ENCODE measurements at regions not wholly inside any gene's neighbourhood (a gene's known extent, or its start where the extent isn't known, plus 50 kb on each side); places are given as distances from the start of the nearest gene placed in this dataset.

DNA sequence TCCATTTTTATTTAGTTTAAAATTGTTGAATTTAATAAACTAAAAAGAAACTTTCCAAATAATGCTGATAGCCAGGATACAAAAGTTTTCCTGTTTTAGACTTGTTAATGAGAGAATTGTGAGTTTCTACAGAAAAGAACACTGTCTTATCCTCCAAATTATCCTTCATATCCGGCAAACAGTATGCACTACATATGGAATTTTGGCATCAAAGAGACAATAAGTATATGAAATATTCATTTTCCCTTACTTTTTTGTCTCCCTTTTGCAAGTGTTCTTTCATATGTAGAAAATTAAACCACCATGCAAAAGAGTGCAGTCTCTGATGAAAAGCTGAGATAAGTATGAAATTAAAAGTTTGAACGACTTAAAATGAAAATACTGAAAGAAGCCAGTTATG lies 159.4 kb downstream of the UBE2E3 start:
- peaks cover 0 to 4% of the 10 kb centered on the region in 2 donors for H3K9me3 ChIP-seq
- intact Hi-C loops (cut with DNase I): no loop called here
- H3K27ac ChIP-seq: no peak overlapping the region
- H3K4me1 ChIP-seq: no peaks in the 10 kb centered on the region
- H3K4me3 ChIP-seq: no peak overlapping the region
- ATAC-seq: no peak
- DNase-seq: no peak
- H3K27me3 ChIP-seq: no peaks in the 10 kb centered on the region
- H3K36me3 ChIP-seq: no peaks in the 10 kb centered on the region
- TF ChIP-seq, protein P1, sequence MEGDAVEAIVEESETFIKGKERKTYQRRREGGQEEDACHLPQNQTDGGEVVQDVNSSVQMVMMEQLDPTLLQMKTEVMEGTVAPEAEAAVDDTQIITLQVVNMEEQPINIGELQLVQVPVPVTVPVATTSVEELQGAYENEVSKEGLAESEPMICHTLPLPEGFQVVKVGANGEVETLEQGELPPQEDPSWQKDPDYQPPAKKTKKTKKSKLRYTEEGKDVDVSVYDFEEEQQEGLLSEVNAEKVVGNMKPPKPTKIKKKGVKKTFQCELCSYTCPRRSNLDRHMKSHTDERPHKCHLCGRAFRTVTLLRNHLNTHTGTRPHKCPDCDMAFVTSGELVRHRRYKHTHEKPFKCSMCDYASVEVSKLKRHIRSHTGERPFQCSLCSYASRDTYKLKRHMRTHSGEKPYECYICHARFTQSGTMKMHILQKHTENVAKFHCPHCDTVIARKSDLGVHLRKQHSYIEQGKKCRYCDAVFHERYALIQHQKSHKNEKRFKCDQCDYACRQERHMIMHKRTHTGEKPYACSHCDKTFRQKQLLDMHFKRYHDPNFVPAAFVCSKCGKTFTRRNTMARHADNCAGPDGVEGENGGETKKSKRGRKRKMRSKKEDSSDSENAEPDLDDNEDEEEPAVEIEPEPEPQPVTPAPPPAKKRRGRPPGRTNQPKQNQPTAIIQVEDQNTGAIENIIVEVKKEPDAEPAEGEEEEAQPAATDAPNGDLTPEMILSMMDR (IDR thresholded peaks at IDR 0.05): no peak

- no peaks in the 10 kb centered on the region for H3K4me1 ChIP-seq
- H3K36me3 ChIP-seq: no peaks in the 10 kb centered on the region
- peak in 2 of 4 donors; percentile 13 to 45 for DNase-seq
- no peak for ATAC-seq
- TF ChIP-seq, protein P1 (IDR thresholded peaks at IDR 0.05): no peak
- intact Hi-C loops (cut with DNase I): no loop called here
- H3K9me3 ChIP-seq: peaks cover 0 to 4% of the 10 kb centered on the region in 2 donors
- H3K27me3 ChIP-seq: no peaks in the 10 kb centered on the region
- no peak overlapping the region for H3K4me3 ChIP-seq
- H3K27ac ChIP-seq: no peak overlapping the region
These were observed 160.0 kb downstream of the UBE2E3 start for GRCh38 chr2:181140414-181140813.

DNA sequence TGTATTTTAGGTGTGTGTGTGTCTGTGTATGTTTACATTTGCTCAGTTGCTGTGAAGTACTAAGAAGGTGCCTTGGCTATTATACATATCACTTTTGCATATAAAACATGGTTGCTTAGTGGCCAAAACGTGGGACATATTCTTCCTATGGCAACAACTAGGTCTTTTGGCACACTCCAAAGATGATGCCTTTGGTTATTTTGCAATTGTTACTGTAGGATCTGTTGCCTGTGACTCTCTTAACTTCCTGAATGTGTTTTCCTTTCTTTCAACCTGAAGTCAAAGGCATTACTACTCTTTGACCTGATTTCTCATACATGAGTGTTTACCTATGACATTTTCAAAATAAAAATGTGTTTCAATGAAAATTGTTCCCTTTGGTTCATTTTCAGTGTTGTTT lies 160.5 kb downstream of the UBE2E3 start:
- ATAC-seq (no peak), DNase-seq (no peak)
- Histone ChIP-seq H3K27me3 (no peaks in the 10 kb centered on the region), H3K27ac (no peak overlapping the region), H3K4me1 (no peaks in the 10 kb centered on the region), H3K36me3 (no peaks in the 10 kb centered on the region), H3K4me3 (no peak overlapping the region), H3K9me3 (peaks cover 0 to 8% of the 10 kb centered on the region in 2 donors)
- intact Hi-C loops (cut with DNase I): no loop called here
- TF ChIP-seq, protein P1 (IDR thresholded peaks at IDR 0.05): no peak

GRCh38 chr2:181141676-181142075 lies 161.3 kb downstream of the UBE2E3 start:
- DNase-seq (no peak), ATAC-seq (no peak)
- intact Hi-C loops (cut with DNase I): no loop called here
- no peak overlapping the region for H3K4me3 ChIP-seq
- TF ChIP-seq, protein P1 (IDR thresholded peaks at IDR 0.05): no peak
- no peaks in the 10 kb centered on the region for H3K27me3 ChIP-seq
- no peaks in the 10 kb centered on the region for H3K4me1 ChIP-seq
- H3K36me3 ChIP-seq: no peaks in the 10 kb centered on the region
- peaks cover 0 to 8% of the 10 kb centered on the region in 2 donors for H3K9me3 ChIP-seq
- no peak overlapping the region for H3K27ac ChIP-seq

DNA sequence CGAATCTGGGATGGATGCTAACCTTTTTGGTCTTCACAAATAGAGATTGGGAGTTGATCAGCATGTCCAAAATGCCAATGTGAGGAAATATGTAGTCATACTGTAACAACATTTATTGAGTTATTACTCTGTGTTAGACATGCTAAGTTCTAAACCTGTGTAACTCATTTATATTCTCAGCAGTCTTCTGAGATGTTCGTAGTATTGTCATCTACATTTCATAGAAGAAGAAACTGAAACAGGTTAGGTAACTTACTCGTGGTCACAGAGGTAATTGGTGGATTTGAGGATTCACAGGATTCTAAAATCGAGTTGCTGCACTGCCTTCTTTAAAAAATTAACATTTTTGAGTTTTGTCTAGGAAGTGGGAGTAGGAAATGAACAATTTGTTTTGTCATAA lies 162.1 kb downstream of the UBE2E3 start:
- Histone ChIP-seq H3K4me3 (no peak overlapping the region), H3K9me3 (peaks cover 0 to 8% of the 10 kb centered on the region in 2 donors), H3K27me3 (no peaks in the 10 kb centered on the region), H3K36me3 (no peaks in the 10 kb centered on the region), H3K27ac (no peak overlapping the region), H3K4me1 (no peaks in the 10 kb centered on the region)
- no peak for ATAC-seq
- no peak for DNase-seq
- intact Hi-C loops (cut with DNase I): no loop called here
- TF ChIP-seq, protein P1 (IDR thresholded peaks at IDR 0.05): no peak
